Panc1 (cell line): ENCODE measurements at regions not wholly inside any gene's neighbourhood (a gene's known extent, or its start where the extent isn't known, plus 50 kb on each side); places are given as distances from the start of the nearest gene placed in this dataset.

Experiments used
- CTCF ChIP-seq: fragments of 450-650 bp; IDR thresholded peaks from 2 replicates; pipeline ENCODE4 v1.5.1; 2017; ENCODE audit warnings: mild to moderate bottlenecking
- POLR2AphosphoS5 ChIP-seq: IDR thresholded peaks from 2 replicates; pipeline ENCODE4 v1.6.1; 2012; ENCODE audit warnings: mild to moderate bottlenecking, low read depth, low read length, moderate library complexity
- TCF7L2 ChIP-seq: IDR thresholded peaks from 2 replicates; pipeline ENCODE4 v1.6.1; 2011; ENCODE audit warnings: mild to moderate bottlenecking, low read depth, low read length, inconsistent platforms
- TF ChIP-seq, protein P1 (sequence below), 2 experiments: IDR thresholded peaks; 2 replicates each; pipeline ENCODE4 v1.6.1; 2011 to 2012; ENCODE audit warnings: low read depth in 2 of 2, control low read depth in 1 of 2, low read length in 1 of 2, mild to moderate bottlenecking in 1 of 2, moderate library complexity in 1 of 2; ENCODE audit not compliant: insufficient read depth in 1 of 2

- TF ChIP-seq CTCF, result no peak
- TF ChIP-seq POLR2AphosphoS5, result no peak
- TF ChIP-seq, protein P1, sequence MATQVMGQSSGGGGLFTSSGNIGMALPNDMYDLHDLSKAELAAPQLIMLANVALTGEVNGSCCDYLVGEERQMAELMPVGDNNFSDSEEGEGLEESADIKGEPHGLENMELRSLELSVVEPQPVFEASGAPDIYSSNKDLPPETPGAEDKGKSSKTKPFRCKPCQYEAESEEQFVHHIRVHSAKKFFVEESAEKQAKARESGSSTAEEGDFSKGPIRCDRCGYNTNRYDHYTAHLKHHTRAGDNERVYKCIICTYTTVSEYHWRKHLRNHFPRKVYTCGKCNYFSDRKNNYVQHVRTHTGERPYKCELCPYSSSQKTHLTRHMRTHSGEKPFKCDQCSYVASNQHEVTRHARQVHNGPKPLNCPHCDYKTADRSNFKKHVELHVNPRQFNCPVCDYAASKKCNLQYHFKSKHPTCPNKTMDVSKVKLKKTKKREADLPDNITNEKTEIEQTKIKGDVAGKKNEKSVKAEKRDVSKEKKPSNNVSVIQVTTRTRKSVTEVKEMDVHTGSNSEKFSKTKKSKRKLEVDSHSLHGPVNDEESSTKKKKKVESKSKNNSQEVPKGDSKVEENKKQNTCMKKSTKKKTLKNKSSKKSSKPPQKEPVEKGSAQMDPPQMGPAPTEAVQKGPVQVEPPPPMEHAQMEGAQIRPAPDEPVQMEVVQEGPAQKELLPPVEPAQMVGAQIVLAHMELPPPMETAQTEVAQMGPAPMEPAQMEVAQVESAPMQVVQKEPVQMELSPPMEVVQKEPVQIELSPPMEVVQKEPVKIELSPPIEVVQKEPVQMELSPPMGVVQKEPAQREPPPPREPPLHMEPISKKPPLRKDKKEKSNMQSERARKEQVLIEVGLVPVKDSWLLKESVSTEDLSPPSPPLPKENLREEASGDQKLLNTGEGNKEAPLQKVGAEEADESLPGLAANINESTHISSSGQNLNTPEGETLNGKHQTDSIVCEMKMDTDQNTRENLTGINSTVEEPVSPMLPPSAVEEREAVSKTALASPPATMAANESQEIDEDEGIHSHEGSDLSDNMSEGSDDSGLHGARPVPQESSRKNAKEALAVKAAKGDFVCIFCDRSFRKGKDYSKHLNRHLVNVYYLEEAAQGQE (IDR thresholded peaks at IDR 0.05; ENCODE audit: insufficient read depth in 1 of 2, low read depth in 2 of 2, low read length in 1 of 2), result no peak
- TF ChIP-seq TCF7L2, result no peak
Observed at GRCh38 chr6:140446241-140446640, 1071.8 kb upstream of the CITED2 start.
